GM18873 (cell line): ENCODE measurements at regions not wholly inside any gene's neighbourhood (a gene's known extent, or its start where the extent isn't known, plus 50 kb on each side); places are given as distances from the start of the nearest gene placed in this dataset.
"Not testable (repeated sequence)": the region's sequence is repeated elsewhere in the genome, so short reads cannot be mapped to it uniquely, and the experiment has no call there.

Source experiments
- ATAC-seq: cut with Tn5 transposase; IDR thresholded peaks from one replicate; pipeline ENCODE4 v1.9.1; 2021; ENCODE audit warnings: mild to moderate bottlenecking, moderate library complexity, moderate number of reproducible peaks; ENCODE audit not compliant: unreplicated experiment, low FRiP score

GRCh38 chr1:104636581-104636980 lies 886.9 kb downstream of the AMY1C start:
- peak; percentile 50 for ATAC-seq

DNA sequence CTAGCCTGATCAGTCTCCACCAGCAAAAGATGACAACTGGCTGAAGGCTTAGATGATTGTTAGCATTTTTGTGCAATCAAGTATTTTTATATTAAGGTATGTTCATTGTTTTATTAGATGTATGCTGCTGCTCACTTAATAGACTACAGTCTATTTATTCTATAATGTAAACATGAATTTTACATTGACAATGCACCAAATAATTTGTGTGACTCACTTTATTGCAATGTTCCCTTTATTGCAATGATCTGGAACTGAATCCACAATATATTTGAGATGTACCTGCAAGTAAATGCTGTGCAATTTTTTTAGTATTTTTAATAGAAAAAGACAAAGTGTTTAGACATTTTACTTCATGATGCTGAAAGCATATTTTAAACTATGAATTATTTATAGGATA lies 896.5 kb downstream of the AMY1C start:
- ATAC-seq, result no peak

- peak; percentile 63 for ATAC-seq
Observed at GRCh38 chr1:104648269-104648691, 898.6 kb downstream of the AMY1C start.

DNA sequence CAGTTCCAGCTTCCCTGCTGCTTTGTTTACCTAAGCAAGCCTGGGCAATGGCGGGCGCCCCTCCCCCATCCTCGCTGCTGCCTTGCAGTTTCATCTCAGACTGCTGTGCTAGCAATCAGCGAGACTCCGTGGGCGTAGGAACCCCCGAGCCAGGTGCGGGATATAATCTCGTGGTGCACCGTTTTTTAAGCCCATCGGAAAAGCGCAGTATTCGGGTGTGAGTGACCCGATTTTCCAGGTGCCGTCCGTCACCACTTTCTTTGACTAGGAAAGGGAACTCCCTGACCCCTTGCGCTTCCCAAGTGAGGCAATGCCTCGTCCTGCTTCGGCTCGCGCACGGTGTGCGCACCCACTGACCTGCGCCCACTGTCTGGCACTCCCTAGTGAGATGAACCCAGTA lies 914.7 kb downstream of the AMY1C start:
- ATAC-seq, result not testable (repeated sequence)

DNA sequence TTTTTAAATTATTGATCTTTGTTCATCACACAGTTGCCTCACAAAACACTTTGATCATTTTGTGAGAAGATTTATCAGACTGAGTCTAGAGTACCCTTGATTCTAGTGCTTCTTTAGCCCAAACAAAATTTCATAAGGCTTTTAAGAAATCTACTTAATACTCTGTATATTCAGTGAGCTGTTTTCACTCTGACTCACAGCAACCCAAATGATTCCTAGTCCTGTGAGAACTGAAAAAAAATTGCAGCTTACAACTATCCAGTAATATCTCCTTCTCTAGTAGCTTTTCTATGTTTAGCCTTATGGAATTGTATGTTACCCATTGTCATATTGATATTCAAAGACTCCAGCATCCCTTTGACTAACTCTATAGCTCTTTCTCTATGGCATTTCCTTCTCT lies 915.6 kb downstream of the AMY1C start:
- ATAC-seq, result no peak

DNA sequence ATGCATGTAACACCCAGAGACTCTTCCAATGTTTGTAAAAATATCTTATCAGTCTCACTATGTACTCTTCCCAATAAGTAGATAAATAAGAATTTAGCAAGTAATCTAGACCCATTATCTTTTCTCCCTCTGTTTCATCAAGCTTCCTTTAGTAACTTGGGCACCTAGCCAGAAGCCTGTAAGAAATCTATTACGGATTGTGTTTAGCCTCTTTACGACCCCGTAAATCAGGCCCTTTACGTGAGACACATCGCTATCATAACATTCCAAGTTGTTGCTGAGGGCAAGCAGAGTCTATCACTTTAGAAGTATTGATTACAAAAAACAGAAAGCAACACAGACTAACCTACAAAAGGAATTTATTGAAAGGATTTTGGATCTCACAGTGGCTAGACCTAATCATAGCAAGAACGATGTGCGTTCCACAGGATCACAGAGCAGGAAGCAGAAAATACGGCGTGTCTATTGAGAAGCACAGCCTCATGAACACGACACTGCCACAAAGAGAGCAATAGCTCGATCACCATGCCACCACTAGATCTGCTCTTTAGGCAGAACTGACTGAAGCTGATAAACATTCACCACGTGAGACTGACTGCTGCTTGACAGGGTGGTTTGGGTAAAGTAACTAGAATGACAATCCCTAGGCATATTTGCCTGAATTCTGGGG lies 922.1 kb downstream of the AMY1C start:
- no peak for ATAC-seq

- ATAC-seq, result no peak
Observed at GRCh38 chr1:104699433-104699832, 949.7 kb downstream of the AMY1C start.

DNA sequence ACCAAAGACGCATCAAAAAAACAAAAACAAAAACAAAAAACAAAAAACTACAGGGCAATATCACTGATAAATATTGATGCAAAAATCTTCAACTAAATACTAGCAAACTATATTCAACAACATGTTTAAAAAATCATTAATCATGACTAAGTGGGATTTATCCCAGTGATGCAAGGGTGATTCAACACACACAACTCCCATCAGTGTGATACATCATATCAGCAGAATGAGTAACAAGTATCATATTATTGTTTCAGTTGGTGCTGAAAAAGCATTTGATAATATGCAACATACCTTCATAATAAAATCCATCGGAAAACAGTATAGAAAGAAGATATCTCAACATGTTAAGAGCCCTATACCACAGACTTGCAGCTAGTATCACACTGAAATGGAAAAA lies 953.0 kb downstream of the AMY1C start:
- ATAC-seq, result no peak

GRCh38 chr1:104706631-104707147 lies 957.0 kb downstream of the AMY1C start:
- ATAC-seq, result peak; percentile 55

GRCh38 chr1:104718752-104719151 lies 969.1 kb downstream of the AMY1C start:
- ATAC-seq, result no peak

DNA sequence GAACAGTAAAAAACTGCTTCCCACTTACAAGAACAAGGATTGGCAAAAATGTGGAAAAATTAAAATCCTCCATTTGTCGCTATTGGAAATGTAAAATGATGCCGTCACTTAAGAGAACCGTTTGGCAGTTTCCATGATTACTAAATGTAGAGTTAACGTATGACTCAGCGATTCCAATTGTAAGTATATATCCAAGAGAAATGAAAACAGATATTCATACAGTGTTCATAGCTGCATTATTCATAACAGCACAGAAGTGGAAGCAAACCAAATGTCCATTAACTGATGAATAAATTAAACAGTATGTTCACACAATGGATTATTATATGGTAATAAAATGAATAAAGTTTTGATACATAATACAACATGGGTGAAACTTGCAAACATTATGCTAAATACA lies 971.0 kb downstream of the AMY1C start:
- no peak for ATAC-seq

DNA sequence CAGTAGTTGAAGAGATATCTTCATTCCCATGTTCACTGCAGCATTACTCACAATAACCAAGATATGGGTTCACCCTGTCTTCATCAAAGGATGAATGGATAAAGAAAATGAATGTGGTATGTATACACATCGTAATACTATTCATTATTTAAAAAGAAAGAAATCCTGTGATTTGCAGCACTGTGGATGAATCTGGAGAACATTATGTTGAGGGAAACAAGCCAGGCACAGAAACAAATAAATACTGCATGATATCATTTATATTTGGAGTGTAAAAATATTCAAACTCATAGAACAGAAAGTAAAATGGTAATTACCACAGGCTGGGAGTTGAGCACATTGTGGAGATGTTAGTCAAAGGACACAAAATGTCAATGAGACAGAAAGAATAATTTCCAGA lies 977.2 kb downstream of the AMY1C start:
- no peak for ATAC-seq

DNA sequence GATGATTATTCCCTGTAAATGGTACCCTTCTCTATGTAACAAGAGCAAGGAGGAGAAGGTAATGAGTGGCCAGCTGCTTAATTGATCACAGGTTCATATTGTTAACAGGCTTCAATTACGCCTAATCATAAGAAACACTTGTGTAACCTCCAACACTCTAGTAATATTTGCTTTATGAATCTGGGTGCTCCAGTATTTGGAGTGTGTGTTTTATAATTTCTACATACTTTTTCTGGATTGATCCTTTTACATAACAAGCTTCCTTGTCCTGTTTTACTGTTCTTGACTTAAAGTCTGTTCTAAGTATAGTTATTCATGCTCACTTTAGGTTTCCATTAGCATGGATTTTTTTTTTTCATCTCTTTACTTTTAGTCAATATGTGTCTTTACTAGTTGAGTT lies 984.2 kb downstream of the AMY1C start:
- no peak for ATAC-seq

GRCh38 chr1:104745875-104746274 lies 996.2 kb downstream of the AMY1C start:
- no peak for ATAC-seq

GRCh38 chr1:104746994-104747393 lies 997.3 kb downstream of the AMY1C start:
- ATAC-seq, result peak; percentile 58

DNA sequence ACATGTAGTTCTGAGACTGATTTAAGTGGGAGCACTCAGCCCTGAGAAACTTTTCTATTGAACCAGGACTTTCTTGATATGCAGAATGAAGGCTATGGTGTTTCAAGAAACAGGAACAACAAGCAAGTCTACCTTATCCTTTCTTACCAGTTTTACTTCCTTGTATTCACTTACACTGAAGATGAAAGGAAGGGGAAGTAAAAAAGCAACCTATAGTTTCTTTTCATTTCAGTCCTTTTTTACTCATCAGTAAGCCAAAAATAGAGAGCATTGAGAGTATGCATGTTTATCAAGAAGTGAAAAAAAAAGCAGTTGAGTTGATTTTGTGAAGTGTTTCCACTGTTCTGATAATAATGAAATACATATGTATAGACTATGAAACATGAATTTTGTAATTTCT lies 1010.3 kb downstream of the AMY1C start:
- ATAC-seq, result peak; percentile 94

DNA sequence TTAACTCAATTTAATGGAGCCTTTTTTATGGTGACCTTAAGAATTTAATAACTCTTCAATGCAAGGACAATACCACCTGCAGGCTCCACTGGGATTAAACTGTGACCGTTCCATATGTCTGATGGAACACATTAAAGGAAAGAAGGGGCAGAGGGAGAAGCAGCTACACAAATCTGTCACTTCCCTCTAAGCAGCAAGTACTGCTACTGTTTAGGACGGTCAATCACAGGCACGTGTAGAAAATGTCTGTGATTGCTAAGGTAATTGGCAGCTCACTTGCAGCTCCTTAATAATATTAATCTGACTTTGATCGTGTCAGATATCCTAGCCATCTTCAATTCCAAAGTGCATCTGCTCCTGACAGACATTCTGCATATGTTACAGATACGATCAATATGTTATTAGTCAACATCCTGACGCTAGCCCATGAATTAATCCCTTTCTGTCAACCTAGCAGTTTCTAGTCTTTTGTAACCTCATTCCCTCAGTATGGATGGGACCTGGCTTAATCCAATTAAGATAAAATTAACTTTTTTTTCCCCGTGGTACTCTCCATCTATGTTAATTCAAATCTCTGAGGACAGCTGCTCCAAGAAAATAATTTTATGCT lies 1012.4 kb downstream of the AMY1C start:
- ATAC-seq, result no peak

- ATAC-seq, result peak; percentile 79
Observed at GRCh38 chr1:104765085-104765484, 1015.4 kb downstream of the AMY1C start.

GRCh38 chr1:104768466-104768865 lies 1018.8 kb downstream of the AMY1C start:
- ATAC-seq, result peak; percentile 81

- peak; percentile 43 for ATAC-seq
Observed at GRCh38 chr1:104780470-104781078, 1030.9 kb downstream of the AMY1C start.

DNA sequence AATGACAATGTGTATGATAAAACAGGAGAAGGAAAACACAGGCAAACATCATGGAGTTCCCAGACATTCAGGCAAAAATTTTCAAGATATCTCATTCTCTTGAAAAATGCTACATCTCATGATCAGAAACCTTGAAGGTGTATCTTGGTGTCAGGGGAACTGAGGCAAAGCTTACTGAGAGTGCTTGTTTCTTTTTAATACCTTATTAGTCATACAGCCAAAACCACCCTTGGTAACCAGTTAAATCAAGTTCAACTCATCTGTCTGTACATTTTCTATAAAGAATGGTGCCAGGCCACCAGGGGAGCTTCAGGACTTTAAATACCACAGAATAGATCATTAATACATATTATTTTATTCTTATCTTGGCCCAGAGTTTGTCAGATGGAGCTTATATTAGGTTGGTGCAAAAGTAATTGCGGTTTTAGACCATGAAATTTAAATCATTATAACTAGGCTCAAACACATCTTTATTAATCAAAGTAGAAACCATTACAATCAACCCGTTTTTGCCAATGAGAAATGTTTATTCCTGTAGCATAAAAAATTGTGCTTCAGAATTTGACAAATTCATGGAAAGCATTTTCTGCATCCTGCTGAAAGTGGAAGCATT lies 1036.0 kb downstream of the AMY1C start:
- no peak for ATAC-seq
